Neural crest cell (in vitro differentiated cells): ENCODE measurements at regions not wholly inside any gene's neighbourhood (a gene's known extent, or its start where the extent isn't known, plus 50 kb on each side); places are given as distances from the start of the nearest gene placed in this dataset.

Source experiments
- DNase-seq: peaks from one replicate; pipeline ENCODE4 v3.0.0; 2021; ENCODE audit warnings: low read depth, mixed read lengths, low spot score
- H3K27ac Mint-ChIP-seq: one replicate; pipeline ENCODE4 v1.8.0; 2021; ENCODE audit warnings: mild to moderate bottlenecking, mixed read lengths; ENCODE audit not compliant: unreplicated experiment
- H3K27me3 Mint-ChIP-seq: 2 replicates; pipeline ENCODE4 v1.8.0; 2021; ENCODE audit warnings: low read depth, mild to moderate bottlenecking, mixed read lengths
- H3K36me3 Mint-ChIP-seq: 2 replicates; pipeline ENCODE4 v1.8.0; 2021; ENCODE audit warnings: low read depth, mild to moderate bottlenecking, mixed read lengths
- H3K4me1 Mint-ChIP-seq: 2 replicates; pipeline ENCODE4 v1.8.0; 2021; ENCODE audit warnings: mixed read lengths
- H3K4me3 Mint-ChIP-seq: one replicate; pipeline ENCODE4 v1.8.0; 2021; ENCODE audit warnings: mild to moderate bottlenecking, mixed read lengths
- H3K9me3 Mint-ChIP-seq: 2 replicates; pipeline ENCODE4 v1.8.0; 2021; ENCODE audit warnings: mixed read lengths
- TF ChIP-seq, protein P1 (sequence below): fragments of 200-600 bp; sonication (generic); conservative IDR thresholded peaks from 2 replicates; pipeline ENCODE4 v1.5.0; 2021; ENCODE audit warnings: antibody characterized with exemption, mild to moderate bottlenecking

DNA sequence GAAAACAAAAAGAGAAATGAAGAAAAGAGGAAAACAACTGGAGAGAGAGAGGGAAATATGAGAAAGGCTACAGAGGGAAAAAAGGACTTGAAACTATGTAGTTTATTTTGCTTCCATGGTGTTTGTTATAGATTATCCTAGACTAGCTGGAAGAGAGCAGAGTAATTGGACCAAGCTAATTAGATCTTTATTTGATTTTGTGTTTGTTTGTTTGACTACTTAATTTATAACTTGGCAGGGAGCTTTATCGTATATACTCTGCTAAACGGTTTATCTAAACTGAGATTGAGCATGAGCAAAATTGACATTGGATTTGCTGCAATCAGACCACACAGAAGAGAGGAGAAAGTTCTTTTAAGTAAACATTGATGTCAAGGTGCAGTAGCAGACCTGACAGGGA lies 443.8 kb upstream of the USP24 start:
- H3K27me3 Mint-ChIP-seq, result no peaks in the 10 kb centered on the region
- TF ChIP-seq, protein P1, sequence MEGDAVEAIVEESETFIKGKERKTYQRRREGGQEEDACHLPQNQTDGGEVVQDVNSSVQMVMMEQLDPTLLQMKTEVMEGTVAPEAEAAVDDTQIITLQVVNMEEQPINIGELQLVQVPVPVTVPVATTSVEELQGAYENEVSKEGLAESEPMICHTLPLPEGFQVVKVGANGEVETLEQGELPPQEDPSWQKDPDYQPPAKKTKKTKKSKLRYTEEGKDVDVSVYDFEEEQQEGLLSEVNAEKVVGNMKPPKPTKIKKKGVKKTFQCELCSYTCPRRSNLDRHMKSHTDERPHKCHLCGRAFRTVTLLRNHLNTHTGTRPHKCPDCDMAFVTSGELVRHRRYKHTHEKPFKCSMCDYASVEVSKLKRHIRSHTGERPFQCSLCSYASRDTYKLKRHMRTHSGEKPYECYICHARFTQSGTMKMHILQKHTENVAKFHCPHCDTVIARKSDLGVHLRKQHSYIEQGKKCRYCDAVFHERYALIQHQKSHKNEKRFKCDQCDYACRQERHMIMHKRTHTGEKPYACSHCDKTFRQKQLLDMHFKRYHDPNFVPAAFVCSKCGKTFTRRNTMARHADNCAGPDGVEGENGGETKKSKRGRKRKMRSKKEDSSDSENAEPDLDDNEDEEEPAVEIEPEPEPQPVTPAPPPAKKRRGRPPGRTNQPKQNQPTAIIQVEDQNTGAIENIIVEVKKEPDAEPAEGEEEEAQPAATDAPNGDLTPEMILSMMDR, result no peak
- no peak overlapping the region for H3K27ac Mint-ChIP-seq
- peaks cover 11% of the 10 kb centered on the region for H3K9me3 Mint-ChIP-seq
- no peak for DNase-seq
- H3K4me1 Mint-ChIP-seq, result no peaks in the 10 kb centered on the region
- H3K36me3 Mint-ChIP-seq, result no peaks in the 10 kb centered on the region
- H3K4me3 Mint-ChIP-seq, result no peak overlapping the region

DNA sequence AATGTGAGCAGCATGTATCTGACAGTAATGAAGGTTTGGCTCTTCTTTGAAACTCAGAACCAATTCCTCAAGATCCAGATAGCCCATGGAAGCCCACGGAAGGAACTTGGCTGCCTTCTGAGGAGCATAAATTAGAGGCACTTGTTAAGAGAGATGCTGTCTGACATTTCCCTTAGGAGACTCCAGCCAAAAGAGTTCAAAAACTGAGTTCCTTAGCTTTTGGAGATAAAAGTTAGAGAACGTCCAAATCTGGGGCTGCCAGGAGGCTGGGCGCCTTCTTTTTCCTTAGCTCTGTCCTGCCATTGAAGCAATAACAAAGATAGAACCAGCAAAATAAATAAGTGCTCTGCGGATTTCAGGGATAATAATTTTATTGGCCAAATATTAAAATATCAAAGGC lies 439.6 kb upstream of the USP24 start:
- H3K4me3 Mint-ChIP-seq, result no peak overlapping the region
- H3K36me3 Mint-ChIP-seq, result no peaks in the 10 kb centered on the region
- no peaks in the 10 kb centered on the region for H3K27me3 Mint-ChIP-seq
- H3K9me3 Mint-ChIP-seq, result peaks cover 2% of the 10 kb centered on the region
- no peak for DNase-seq
- TF ChIP-seq, protein P1, result no peak
- H3K27ac Mint-ChIP-seq, result no peak overlapping the region
- no peaks in the 10 kb centered on the region for H3K4me1 Mint-ChIP-seq

DNA sequence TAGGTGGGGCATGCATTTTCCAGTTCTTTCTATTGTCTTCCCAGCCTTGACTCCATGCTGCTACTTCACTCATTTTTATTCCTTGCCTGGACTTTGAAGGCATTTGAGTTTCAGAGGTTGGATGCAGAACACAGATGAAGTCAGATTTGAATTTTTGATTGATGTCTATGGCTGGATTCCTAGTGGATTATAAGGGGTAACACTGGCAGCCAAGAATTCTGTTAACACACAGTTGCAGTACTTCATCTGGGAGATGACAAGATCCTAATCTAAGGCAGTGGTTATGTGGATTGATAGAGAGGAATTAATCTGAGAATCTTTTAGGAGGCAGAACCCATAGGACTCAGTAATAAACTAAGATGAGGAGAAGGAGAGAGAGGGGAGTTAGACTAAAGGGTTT lies 439.0 kb upstream of the USP24 start:
- Mint-ChIP-seq H3K27ac (no peak overlapping the region), H3K4me1 (no peaks in the 10 kb centered on the region), H3K36me3 (no peaks in the 10 kb centered on the region), H3K27me3 (no peaks in the 10 kb centered on the region), H3K4me3 (no peak overlapping the region), H3K9me3 (peaks cover 2% of the 10 kb centered on the region)
- TF ChIP-seq, protein P1, result no peak
- no peak for DNase-seq

DNA sequence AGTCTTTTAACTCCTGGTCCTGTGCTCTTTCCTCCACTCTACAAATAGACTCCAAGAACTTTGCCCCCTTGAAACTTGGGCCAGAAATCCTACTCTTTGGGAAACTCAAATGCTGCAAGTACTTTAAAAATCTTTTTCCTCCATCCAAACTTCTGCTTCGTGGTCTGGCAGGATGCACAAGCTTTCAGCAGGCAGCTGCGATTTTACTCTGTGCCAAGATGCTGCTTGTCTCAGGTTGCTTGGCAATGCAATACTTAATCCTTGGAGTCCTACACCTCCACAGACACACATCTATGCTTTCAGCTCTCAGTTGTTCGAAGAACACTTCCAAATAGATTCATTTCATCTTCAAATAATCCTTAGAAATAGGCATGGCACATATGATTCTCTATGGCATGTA lies 435.3 kb upstream of the USP24 start:
- Mint-ChIP-seq H3K4me3 (no peak overlapping the region), H3K4me1 (no peaks in the 10 kb centered on the region), H3K27ac (no peak overlapping the region), H3K36me3 (no peaks in the 10 kb centered on the region), H3K9me3 (peaks cover 2% of the 10 kb centered on the region), H3K27me3 (peaks cover 2% of the 10 kb centered on the region)
- DNase-seq, result no peak
- TF ChIP-seq, protein P1, result no peak

DNA sequence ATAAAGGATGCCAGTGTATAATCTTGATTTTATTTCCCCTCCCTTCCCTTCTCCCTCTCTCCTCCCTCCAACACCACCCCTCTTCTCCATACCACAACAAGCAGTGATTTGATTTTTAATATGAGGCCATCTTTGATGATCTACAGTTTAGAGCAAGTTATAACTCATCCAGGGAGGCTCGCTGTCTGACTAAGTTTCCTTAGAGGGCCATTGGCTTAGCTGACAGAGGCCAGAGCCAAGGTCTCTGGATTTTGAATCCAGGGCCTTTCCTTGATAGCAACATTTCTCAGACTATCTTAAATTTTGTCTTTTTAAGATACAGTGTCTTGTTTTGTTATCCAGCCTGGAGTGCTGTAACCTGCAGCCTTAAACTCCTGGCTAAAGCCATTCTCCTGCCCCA lies 431.0 kb upstream of the USP24 start:
- H3K4me1 Mint-ChIP-seq, result no peaks in the 10 kb centered on the region
- H3K27ac Mint-ChIP-seq, result no peak overlapping the region
- peaks cover 2% of the 10 kb centered on the region for H3K27me3 Mint-ChIP-seq
- H3K9me3 Mint-ChIP-seq, result no peaks in the 10 kb centered on the region
- no peaks in the 10 kb centered on the region for H3K36me3 Mint-ChIP-seq
- no peak overlapping the region for H3K4me3 Mint-ChIP-seq
- TF ChIP-seq, protein P1, result no peak
- no peak for DNase-seq

DNA sequence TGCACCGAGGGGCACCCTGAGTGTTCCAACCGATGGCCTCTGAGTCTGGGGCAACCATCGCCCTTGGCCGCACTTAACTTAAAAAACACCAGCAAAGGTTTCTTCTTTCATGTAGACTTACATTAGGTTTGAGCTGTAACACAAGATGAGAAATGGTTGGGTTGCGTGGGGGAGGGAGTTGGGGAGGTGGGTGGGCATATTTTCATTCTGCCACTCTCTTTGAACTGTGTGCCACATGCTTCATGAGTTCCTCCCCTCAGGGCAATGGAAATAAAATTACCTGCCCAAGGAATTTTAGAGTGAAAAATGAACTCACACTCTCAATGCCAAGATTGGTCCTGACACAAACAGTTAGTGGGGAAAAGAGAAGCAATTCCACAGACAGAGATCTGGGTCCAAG lies 430.1 kb upstream of the USP24 start:
- H3K4me1 Mint-ChIP-seq, result no peaks in the 10 kb centered on the region
- no peak overlapping the region for H3K4me3 Mint-ChIP-seq
- no peaks in the 10 kb centered on the region for H3K9me3 Mint-ChIP-seq
- TF ChIP-seq, protein P1, result no peak
- no peak overlapping the region for H3K27ac Mint-ChIP-seq
- H3K36me3 Mint-ChIP-seq, result no peaks in the 10 kb centered on the region
- peaks cover 2% of the 10 kb centered on the region for H3K27me3 Mint-ChIP-seq
- no peak for DNase-seq
